DND-41 (cell line): ENCODE measurements at regions not wholly inside any gene's neighbourhood (a gene's known extent, or its start where the extent isn't known, plus 50 kb on each side); places are given as distances from the start of the nearest gene placed in this dataset.

Experiments used
- ATAC-seq: fragments of 200-7000 bp; cut with Tn5 transposase; 3 replicates; pipeline ENCODE4 v1.9.1; 2021; ENCODE audit warnings: low read depth; ENCODE audit not compliant: insufficient read depth
- DNase-seq: peaks from one replicate; pipeline ENCODE4 v3.0.0-alpha.2; 2020
- H2AFZ ChIP-seq: 2 replicates; pipeline ENCODE4 v1.6.0; 2012; ENCODE audit warnings: low read depth, low read length
- H3K27ac ChIP-seq: 2 replicates; pipeline ENCODE4 v1.5.1; 2012; ENCODE audit warnings: low read length, inconsistent platforms
- H3K27me3 ChIP-seq: fragments of 200-600 bp; sonication (generic); 2 replicates; pipeline ENCODE4 v1.6.0; 2012; ENCODE audit warnings: low read length, mild to moderate bottlenecking, inconsistent platforms; ENCODE audit not compliant: insufficient read depth, poor library complexity
- H3K36me3 ChIP-seq: 2 replicates; pipeline ENCODE4 v1.5.1; 2012; ENCODE audit warnings: low read length, inconsistent platforms; ENCODE audit not compliant: insufficient read depth
- H3K4me1 ChIP-seq: 2 replicates; pipeline ENCODE4 v1.5.1; 2012; ENCODE audit warnings: mild to moderate bottlenecking, low read length; ENCODE audit not compliant: insufficient read depth
- H3K4me2 ChIP-seq: 2 replicates; pipeline ENCODE4 v1.6.0; 2012; ENCODE audit warnings: mild to moderate bottlenecking, moderate library complexity, low read length, inconsistent platforms; ENCODE audit not compliant: insufficient read depth
- H3K4me3 ChIP-seq, 2 experiments: fragments of 200-600 bp in 1 of 2; shearing (Covaris generic) in 1 of 2; 2 replicates each; pipeline ENCODE4 v1.5.1; 2012 to 2016; ENCODE audit warnings: inconsistent platforms in 2 of 2, low read length in 2 of 2, mild to moderate bottlenecking in 2 of 2, low read depth in 1 of 2, moderate library complexity in 1 of 2
- H3K79me2 ChIP-seq: 2 replicates; pipeline ENCODE4 v1.6.0; 2012; ENCODE audit warnings: low read length, inconsistent platforms; ENCODE audit not compliant: insufficient read depth
- H3K9ac ChIP-seq: 2 replicates; pipeline ENCODE4 v1.6.0; 2012; ENCODE audit warnings: low read depth, mild to moderate bottlenecking, inconsistent platforms, low read length, moderate library complexity
- H3K9me3 ChIP-seq: 2 replicates; pipeline ENCODE4 v1.5.1; 2012; ENCODE audit warnings: low read length, moderate library complexity, mild to moderate bottlenecking, inconsistent platforms; ENCODE audit not compliant: insufficient read depth, severe bottlenecking
- H4K20me1 ChIP-seq: 2 replicates; pipeline ENCODE4 v1.6.0; 2012; ENCODE audit warnings: low read length; ENCODE audit not compliant: insufficient read depth
- EZH2 ChIP-seq: IDR thresholded peaks from 3 replicates; pipeline ENCODE4 v1.6.1; 2012; ENCODE audit warnings: borderline replicate concordance, low read depth, mild to moderate bottlenecking, moderate library complexity, low read length, inconsistent platforms; ENCODE audit not compliant: severe bottlenecking
- TF ChIP-seq, protein P1 (sequence below): IDR thresholded peaks from 2 replicates; pipeline ENCODE4 v1.5.1; 2012; ENCODE audit warnings: borderline replicate concordance, low read length, moderate library complexity, mild to moderate bottlenecking; ENCODE audit not compliant: poor library complexity, severe bottlenecking; ENCODE audit errors: extremely low read depth

DNA sequence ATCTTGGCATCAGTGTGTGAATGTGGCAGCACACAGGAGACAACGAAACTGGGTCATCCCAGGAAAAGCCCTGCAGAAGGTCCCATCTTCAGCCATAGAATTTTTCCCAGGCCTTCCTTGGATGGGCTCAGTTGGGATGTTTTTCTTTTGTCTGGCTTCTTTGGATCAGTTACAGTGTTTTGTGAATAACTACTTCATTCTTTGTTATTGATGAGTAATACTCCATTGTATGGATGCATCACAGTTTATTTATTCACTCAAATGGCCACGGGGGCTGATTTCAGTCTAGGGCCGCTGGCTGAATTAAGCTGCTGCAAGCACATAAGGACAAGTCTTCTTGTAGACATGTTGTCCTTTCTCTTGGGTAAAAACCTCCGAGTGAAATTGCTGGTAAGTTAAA, 81.3 kb upstream of the CD93 start:
- Histone ChIP-seq H3K4me1 (0 out of 2 replicates have a peak, but pooled peaks cover 3% of the 10 kb centered on the region), H3K9ac (no peak overlapping the region), H3K79me2 (no peaks in the 10 kb centered on the region), H3K27me3 (no peaks in the 10 kb centered on the region), H3K4me2 (no peak overlapping the region), H3K9me3 (no peaks in the 10 kb centered on the region), H4K20me1 (no peaks in the 10 kb centered on the region), H2AFZ (no peak overlapping the region), H3K4me3 (no peak overlapping the region), H3K36me3 (no peaks in the 10 kb centered on the region), H3K27ac (no peak overlapping the region)
- ATAC-seq = no peak
- no peak for DNase-seq
- no peak for TF ChIP-seq EZH2
- TF ChIP-seq, protein P1, sequence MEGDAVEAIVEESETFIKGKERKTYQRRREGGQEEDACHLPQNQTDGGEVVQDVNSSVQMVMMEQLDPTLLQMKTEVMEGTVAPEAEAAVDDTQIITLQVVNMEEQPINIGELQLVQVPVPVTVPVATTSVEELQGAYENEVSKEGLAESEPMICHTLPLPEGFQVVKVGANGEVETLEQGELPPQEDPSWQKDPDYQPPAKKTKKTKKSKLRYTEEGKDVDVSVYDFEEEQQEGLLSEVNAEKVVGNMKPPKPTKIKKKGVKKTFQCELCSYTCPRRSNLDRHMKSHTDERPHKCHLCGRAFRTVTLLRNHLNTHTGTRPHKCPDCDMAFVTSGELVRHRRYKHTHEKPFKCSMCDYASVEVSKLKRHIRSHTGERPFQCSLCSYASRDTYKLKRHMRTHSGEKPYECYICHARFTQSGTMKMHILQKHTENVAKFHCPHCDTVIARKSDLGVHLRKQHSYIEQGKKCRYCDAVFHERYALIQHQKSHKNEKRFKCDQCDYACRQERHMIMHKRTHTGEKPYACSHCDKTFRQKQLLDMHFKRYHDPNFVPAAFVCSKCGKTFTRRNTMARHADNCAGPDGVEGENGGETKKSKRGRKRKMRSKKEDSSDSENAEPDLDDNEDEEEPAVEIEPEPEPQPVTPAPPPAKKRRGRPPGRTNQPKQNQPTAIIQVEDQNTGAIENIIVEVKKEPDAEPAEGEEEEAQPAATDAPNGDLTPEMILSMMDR = no peak

DNA sequence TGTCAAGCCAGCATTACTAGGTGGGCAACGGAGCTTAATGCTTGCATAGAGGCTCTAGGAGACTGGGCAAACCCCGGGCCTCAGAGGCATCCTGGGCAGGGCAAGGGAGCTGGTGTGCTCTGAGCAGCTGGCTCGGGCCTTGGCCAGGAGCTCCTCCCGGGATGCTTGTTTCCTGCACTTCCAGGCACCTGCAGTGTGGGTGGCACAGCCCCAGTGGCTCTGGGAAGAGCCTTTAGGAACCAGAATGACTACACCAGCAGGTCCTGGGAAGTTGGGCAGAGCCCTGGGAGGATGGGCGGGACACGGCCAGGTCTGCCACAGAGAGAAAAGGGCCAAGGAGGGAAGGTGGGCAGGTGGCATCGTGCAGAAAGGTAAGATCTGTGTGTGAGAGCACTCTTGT, 80.4 kb upstream of the CD93 start:
- H3K27me3 ChIP-seq = no peaks in the 10 kb centered on the region
- no peak overlapping the region for H3K9ac ChIP-seq
- no peak overlapping the region for H3K4me2 ChIP-seq
- H4K20me1 ChIP-seq = no peaks in the 10 kb centered on the region
- peaks cover 6% of the 10 kb centered on the region for H3K4me1 ChIP-seq
- no peak overlapping the region for H2AFZ ChIP-seq
- H3K36me3 ChIP-seq = no peaks in the 10 kb centered on the region
- H3K4me3 ChIP-seq = no peak overlapping the region
- TF ChIP-seq EZH2 = no peak
- TF ChIP-seq, protein P1 = no peak
- ATAC-seq (no peak), DNase-seq (no peak)
- H3K79me2 ChIP-seq = no peaks in the 10 kb centered on the region
- no peak overlapping the region for H3K27ac ChIP-seq
- H3K9me3 ChIP-seq = no peaks in the 10 kb centered on the region

DNA sequence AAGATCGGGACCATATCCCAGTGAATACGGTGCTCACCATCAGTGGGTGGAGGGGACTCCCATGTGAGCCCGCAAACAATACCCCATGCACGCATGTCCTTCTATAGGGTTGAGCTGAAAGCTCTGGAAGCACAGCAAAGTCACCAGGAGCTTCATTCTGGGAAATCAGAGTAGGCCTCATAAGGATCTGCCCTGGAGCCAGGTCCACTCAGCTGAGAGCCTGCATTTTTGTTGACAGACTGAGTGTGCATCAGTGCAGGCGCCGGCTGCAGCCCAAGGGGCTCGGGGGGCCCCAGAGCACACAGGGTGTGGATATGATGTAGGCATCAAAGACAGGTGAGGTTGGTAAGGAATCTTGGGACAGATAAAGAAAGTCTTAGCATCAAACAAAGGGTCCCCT, 79.8 kb upstream of the CD93 start:
- Histone ChIP-seq H3K27me3 (no peaks in the 10 kb centered on the region), H3K4me3 (no peak overlapping the region), H3K9me3 (no peaks in the 10 kb centered on the region), H2AFZ (no peak overlapping the region), H3K79me2 (no peaks in the 10 kb centered on the region), H3K4me1 (peaks cover 12% of the 10 kb centered on the region), H3K4me2 (no peak overlapping the region), H3K9ac (no peak overlapping the region), H4K20me1 (no peaks in the 10 kb centered on the region), H3K36me3 (no peaks in the 10 kb centered on the region), H3K27ac (no peak overlapping the region)
- no peak for TF ChIP-seq EZH2
- TF ChIP-seq, protein P1 = no peak
- no peak for DNase-seq
- ATAC-seq = no peak

DNA sequence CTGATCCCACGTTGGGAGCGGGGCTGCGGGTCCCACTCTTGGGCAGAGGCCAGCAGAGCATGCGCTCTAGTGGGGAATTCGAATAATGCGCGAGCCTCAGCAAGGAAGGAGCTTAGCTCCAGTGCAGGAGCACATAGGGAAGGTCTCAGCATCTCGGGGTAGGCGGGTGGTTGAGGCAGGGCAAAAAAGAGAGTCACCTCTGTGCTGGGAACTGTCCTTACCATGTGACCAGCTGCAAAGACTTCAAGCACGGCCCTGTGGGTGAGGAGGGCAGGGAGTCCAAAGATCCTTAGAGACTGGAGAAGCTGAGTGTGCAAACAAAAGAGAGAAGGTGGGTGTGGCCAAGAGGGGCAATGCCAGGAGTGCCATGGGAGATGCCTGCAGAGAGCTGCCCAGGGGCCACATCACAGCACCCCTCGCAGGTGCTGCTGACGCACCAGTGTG, 79.2 kb upstream of the CD93 start:
- Histone ChIP-seq H3K27me3 (no peaks in the 10 kb centered on the region), H3K9ac (no peak overlapping the region), H3K4me2 (no peak overlapping the region), H3K27ac (no peak overlapping the region), H3K4me1 (peaks cover 18% of the 10 kb centered on the region), H2AFZ (peak overlapping the region; percentile 7; the same call in 1 of the 2 replicates), H3K36me3 (no peaks in the 10 kb centered on the region), H3K4me3 (no peak overlapping the region), H4K20me1 (no peaks in the 10 kb centered on the region), H3K9me3 (no peaks in the 10 kb centered on the region), H3K79me2 (no peaks in the 10 kb centered on the region)
- DNase-seq (no peak), ATAC-seq (0 out of 3 replicates have a peak, but pooled peaks have one; percentile 24)
- TF ChIP-seq, protein P1 = peak; percentile 53
- no peak for TF ChIP-seq EZH2
